DOHH2 (cell line): ENCODE measurements at regions not wholly inside any gene's neighbourhood (a gene's known extent, or its start where the extent isn't known, plus 50 kb on each side); places are given as distances from the start of the nearest gene placed in this dataset.

Experiments
- CTCF ChIP-seq: fragments of 200-600 bp; sonication (generic); IDR thresholded peaks from one replicate; pipeline ENCODE4 v1.5.1; 2014; ENCODE audit warnings: antibody characterized with exemption, mild to moderate bottlenecking, low read depth, low read length; ENCODE audit not compliant: poor library complexity, severe bottlenecking
- EZH2phosphoT487 ChIP-seq: fragments of 200-600 bp; sonication (generic); IDR thresholded peaks from 2 replicates; pipeline ENCODE4 v1.6.1; 2017; ENCODE audit warnings: borderline replicate concordance, mild to moderate bottlenecking, antibody characterized with exemption, low read length, moderate library complexity, mixed read lengths

DNA sequence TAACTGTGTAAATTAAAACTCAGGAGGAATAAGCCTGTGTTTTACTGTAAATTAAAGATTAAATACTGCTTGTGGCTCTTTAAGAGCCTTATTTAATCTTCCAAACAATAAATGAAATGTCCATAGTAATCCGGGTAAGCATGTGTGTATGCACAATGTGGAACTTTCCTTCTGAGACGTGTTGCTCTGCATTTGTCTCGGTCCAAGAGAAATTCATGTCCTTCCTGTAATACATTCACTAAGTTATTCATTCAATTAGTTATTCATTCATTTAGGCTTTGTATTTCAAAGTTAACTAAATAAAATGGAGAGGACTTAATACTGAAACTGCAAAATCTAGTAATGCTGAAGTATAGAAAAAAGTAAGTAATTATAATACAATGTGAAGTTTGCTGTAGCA lies 2728.8 kb downstream of the PCDH7 start:
- no peak for TF ChIP-seq CTCF
- no peak for TF ChIP-seq EZH2phosphoT487
